GM21360 (cell line): ENCODE measurements at regions not wholly inside any gene's neighbourhood (a gene's known extent, or its start where the extent isn't known, plus 50 kb on each side); places are given as distances from the start of the nearest gene placed in this dataset.

Source experiments
- ATAC-seq: cut with Tn5 transposase; IDR thresholded peaks from one replicate; pipeline ENCODE4 v1.9.1; 2021; ENCODE audit warnings: mild to moderate bottlenecking, moderate library complexity; ENCODE audit not compliant: unreplicated experiment

DNA sequence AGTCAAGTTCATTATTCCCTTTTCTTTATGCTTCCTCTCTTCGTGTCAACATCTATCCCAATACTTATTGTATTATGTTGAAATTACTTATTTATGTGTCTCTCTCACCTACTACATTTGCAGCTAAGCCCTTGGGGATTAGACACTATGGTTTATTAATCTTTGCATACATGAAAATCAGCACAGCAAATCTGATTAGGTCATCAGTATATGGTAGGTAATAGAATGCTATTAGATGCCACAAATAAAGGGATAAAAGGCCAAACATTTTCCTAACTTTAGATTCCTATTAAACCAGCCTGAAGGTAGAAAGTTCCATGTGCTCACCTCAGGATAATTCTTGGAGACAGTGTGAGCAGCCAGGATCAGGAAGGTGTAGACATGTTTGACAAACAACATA, 490.1 kb upstream of the MPDZ start:
- ATAC-seq, result no peak

DNA sequence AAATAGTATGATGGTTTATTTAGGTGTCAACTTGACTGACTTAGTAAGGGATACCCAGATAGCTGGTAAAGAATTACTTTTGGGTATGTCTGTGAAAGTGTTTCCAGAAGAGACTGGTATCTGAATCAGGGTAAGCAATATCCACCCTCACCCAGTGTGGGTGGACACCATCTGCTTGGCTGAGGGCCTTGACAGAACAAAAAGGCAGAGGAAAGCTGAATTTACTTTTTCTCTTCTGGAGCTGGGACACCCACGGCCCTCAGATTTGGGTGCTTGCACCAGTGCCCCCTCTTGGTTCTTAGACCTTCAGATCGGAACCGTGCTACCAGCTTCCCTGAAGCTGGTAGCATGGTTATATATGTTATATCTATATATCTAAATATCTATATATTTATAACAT, 489.5 kb upstream of the MPDZ start:
- no peak for ATAC-seq

DNA sequence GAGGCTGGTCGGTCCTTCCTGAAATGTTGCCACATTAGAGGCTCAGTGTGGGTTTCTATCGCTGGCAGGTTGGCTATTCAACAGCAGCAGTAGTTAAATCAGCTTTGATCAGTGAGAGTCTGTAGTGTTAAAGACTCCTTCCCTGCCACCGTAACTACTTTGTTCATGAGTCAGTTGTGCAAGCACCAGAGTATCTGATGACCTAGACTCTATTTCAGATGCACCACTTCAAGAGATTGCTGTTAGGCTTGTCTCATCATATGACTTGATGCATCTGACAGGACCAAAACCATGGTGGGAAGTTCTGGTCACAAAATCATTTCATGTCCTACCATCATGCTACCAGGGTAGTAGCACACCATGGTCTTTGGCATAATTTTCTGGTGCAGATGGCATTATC, 482.7 kb upstream of the MPDZ start:
- ATAC-seq, result no peak

DNA sequence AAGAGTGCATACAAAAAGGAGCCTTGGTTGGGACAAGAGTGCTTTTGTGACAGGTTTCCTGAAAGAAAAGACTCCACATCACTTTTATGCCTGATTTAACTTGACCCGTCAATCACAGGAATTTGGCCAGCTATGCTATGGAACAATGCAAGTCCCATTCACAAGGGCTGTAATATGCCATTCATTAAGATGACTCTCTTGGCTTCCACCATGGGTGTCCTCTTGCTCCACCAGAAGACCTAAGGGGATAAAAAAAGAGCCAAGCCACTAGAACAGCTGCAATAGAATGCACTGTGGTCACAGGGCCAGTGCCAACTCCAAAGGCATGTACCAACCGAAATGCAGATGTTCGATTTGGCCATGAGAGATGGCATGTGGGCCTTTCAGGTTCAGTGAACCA, 480.1 kb upstream of the MPDZ start:
- ATAC-seq, result no peak

DNA sequence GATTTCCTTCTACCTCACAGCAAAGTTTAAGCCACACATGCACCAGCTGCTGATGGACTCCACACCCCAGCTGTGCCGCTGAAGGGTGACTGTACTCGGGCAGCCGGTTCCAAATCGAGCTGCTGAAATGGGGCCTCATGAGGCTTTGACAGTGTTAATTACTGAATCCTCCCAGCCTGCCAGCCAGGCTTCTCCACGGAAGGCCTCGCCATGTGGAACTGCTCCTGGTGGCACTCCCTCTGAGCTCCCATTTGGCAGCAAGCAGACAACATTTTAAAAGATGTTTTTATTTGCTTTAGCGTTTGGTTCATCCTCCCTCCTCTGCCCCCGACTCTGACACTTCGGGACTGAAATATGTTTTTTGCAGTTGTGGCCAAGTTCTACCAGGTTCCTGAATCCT, 479.4 kb upstream of the MPDZ start:
- ATAC-seq, result no peak

DNA sequence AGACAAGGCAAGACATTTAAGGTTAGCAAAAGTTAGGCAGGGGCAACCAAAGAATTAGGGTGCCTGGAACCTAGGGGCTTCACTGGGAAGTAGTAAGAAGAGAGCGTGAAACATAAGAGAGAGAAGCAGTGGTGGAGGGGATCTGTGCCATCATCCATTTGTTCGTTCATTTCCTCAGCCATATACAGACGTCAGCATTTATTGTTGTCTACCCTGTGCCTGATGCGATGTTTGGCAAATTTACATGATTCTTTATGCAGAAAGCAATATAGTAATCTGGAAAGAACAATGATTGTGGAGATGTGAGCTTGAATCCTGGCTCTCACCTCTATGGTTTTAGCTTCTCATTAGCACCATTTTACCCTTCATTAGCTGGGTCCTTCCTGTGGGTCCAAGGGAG, 477.5 kb upstream of the MPDZ start:
- no peak for ATAC-seq

DNA sequence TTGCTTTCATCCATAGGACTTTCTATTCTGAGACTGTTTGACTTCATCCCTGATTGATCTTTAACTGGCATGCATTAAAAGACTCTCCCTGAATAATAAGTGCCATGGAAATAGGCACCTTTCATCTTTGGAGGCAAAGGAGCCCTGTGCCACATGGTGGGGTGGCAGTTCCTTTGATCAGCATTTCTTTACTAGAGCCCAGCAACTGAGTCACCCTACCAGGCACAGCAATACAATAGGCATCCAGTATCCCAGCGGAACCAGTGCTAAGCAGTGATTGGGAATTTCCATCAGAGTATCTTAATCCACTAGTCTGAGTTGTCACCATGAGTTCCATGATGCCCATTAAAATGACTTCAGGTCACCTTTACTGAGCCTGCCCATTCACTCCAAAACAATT, 476.1 kb upstream of the MPDZ start:
- ATAC-seq, result no peak

DNA sequence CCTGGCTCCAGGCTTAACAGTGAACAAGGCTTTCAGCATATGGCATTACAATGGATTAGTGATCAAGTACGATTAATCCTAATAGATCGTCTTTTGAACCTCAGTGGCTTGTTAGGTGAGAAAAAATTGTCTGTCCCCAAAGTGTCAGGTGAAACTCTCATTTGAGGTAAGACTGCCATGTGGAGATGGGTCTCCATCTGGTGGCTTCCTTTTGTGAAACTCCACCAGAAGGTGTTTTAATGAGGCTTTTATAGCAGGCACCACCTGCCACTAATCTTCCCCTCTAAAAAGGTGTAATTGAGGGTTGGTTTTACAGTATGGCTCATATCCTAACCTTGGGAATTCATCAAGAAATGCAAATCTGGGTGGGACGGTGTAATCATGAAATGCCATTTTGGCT, 471.1 kb upstream of the MPDZ start:
- no peak for ATAC-seq

DNA sequence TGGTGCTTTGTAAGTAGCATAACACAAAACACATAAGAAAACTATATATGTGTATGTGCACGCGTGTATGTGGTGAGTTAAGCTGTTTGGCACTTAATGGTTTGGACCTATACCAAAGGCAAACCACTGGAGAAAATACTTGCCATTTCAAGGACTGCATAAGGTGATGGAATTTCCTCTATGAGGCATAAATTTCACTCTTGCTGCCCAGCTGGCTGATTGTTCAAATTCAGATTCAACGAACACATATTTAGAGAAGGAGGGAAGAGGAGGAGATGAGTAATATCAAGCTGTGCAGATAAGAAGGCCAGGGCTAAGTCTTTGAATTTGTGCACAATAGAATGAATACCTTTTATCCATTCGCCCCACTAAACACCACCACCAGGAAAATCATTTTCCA, 470.6 kb upstream of the MPDZ start:
- ATAC-seq, result no peak

DNA sequence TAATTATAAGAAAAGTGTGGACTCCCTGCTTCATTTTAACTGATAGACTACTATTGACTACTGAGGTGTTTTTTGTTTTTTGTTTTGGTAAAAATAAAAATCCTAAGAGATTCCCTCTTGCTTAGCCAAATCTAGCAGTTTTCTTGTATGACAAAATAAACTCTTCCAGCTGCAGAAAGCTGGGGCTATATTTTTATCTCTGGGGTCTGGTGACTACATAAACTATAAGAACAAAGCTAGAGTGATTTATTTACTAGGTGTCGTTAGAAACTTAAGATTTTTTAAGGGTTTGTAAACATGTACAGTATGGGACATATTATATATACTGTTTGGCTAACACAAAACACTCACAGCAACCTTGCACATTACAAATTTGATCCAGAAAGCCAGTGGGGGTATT, 467.4 kb upstream of the MPDZ start:
- ATAC-seq, result no peak

DNA sequence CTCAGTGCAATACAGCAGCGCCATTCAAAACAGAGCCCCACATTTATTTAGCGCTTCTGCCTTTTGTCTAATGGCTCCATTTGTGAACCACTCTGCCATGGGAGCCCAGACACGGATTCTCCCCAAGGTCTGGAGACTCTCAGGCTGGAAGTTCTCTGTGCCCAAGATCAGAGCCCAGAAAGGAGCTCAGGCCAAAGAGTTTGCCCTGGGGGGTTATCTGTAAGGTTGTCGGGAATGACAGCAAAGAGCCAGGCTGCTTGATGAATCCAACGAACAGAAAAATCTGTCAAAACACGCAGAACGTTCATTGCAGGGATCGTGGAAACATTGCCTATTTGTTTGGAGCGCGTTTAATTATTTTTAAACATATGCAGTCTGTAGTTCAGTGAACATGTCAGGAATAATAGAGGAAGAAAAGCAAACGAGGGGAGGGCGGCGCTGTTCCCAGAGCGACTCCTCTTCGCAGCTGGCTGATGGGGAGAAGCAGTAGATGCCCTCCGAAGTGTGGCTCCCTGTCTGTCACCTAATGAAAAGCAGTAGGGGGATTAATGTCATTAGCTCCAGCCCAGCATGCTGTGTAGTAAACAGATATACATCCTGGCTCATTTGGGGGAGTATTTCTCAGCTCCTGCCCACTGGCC, 464.9 kb upstream of the MPDZ start:
- no peak for ATAC-seq

DNA sequence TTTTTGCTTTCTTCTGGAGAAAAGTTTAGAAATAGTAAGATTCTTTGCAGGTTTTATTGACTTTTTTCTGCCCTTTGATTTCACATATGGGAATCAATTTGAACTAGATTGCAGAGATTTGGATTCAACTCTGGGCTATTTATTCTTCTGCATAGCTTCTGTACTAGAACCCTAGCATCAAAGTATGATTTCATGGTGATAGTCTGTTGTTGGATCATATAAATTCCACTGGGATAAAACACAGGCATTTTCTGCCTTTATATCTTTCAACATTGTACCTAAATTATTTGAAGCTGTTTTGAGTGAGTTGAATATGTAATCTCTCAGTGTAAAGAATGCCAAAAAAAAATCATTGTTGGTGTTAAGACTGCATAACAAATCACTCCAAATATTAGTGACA, 458.4 kb upstream of the MPDZ start:
- no peak for ATAC-seq

DNA sequence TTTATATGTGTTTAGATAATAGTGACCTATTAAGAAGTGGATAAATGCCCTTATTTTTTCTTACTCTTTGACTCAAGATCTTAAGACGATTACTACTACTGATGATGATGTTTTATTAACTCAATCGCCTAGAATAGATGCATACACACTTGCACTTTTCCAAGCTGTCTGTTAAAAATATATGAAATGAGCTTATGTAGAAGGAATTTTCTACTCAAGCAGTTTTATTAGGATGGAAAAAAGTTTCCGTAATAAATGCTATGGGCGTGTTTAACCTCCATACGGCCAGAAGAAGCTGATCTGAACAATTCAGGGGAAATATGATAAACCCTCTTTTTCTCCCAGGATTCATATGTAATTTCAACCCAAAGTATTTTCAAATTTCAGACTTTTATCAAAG, 455.7 kb upstream of the MPDZ start:
- no peak for ATAC-seq

DNA sequence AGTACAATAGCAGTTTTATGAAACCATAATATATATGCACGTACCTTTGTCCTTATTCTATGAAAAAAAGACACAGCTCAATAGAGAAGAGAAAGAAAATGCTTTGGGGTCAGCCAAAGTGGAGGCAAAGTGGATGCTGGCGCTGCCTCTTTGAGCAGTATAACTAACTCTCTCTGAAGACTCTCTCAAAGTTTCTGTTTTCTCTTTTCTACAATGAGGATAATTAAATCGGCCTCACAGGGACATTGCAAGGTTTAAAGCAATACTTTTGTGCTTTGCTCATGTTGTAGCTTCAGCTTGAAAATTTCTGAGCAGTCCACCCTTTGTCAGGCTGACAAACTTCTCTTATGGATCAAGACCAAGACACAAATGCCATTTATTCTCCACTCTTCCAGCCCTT, 455.1 kb upstream of the MPDZ start:
- no peak for ATAC-seq

DNA sequence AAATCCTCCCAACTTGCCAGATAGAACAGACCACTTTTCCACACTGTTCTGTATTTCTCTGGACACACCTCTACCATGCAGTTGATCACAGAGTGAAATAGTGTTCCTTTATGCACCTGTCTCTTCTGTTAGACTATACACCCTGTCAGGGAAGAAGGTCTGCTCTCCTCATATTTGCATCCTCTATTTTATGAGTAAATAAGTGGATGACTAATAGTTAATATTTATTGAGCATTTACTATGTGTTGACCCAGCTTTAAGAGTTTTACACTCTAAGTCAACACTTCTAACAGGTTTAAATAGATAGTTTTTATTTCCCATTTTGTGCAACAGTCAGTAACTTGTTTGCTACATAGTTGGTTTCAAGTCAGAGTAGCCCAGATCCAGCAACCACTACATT, 452.8 kb upstream of the MPDZ start:
- no peak for ATAC-seq

DNA sequence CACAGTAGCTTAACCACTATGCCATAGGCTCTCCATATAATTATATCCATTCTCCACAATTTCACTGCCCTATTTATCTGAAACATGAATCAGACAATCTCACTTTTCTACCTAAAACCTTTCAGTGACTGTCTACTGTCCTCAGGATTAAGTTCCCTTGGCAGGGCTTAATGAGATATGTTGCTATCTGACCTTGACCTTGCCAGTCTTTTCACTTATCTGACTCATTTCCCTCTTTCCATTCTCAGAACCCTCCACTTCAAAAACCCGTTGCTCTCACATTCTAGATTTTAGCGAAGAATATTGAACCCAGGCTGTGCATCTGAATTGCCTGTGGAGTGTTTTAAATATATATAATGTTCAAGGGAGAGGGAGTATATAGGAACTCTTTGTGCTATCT, 452.1 kb upstream of the MPDZ start:
- no peak for ATAC-seq

DNA sequence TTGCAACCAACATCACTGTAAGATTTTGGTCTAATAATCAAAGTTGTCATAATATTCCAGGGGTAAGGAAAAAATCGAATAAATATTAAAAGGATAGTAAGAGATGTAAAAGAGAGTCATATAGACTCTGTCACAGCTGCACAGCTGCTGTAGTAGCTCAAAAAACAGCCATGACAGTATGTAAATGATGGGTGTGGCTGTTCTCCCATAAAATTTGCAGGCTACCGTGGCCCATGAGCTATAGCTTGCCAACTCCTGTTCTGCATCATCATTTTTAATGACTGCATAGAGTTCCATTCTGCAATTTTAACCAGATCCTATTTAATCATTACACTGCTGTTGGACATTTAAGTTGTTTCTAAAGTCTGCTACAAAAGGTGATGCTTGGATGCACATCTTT, 450.5 kb upstream of the MPDZ start:
- no peak for ATAC-seq

DNA sequence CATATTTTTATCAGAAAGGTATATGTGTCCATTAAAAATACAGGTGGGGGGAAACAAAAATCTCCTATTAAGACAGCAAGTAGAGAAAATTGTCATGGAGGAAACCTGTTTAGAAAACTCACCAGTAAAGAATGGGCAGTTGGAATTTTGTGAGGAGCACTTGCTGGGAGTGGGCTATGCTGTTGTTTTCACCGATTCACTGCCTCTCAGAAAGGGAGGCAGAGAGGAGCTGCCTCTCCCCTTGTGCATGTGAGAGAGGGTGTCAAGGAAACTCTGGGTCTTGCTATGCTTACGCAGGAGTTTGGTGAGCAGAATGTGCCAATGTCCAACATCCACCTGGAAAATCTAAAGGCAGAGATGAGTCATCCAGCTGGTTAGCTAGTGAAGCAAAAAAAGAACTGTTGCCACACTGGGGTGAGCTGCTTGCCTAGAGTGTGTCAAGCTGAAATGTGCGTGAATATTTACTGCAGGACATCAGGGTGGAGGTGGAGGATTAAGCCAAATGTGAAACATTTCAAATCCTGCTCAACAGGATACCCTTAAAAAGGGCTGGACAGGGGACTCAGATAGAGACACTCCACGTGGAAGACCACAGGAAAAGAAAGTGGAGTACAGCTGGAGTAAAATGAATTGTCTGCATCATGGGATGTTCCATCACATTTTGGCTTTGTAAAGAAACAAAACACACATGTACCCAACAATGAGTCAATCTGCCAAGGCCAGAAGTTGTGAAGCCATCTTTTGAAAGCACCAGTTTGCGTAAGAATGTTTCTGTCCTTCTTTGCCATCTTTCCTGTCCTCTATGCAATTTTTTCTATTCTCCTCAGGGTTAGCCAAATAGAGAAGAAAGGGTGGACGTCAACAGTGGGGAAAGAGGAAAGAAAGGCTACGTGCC, 449.7 kb upstream of the MPDZ start:
- no peak for ATAC-seq

DNA sequence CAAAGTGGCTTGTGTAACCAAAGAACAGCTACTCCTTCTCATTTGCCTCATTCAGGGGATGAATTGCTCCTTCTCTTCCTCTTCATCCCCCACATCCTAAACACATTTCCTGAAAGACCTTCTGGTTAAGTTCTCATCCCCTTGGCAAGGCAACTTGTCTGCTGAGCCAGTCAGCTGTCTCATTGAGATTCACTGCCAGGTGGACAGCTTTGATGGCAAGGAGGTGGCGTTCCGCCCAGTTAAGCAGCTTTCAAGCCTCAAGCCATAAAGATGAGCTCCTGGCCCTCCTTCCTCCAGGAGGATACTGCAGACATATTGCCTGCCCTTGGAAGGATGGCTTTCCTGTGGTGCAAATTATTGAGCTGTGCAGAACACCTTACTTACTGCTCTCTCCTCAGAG, 448.6 kb upstream of the MPDZ start:
- ATAC-seq, result no peak

DNA sequence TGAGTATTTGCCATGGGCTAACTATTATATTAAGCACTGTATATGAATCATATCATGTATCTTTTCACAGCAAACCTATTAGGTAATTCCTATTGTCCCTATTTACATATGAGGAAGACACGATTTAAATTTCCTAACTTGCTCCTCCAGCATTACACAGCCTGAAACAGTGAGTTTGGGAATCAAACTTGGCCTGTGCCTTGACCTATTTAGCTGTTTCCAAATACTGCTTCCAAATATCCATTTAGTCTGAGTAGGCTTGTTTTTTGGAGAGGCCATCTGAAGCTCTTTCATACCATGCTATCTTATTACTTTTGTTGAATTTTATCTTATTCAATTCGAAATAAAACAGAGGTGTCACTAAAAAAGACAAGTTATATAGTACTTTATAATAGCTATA, 447.3 kb upstream of the MPDZ start:
- no peak for ATAC-seq

DNA sequence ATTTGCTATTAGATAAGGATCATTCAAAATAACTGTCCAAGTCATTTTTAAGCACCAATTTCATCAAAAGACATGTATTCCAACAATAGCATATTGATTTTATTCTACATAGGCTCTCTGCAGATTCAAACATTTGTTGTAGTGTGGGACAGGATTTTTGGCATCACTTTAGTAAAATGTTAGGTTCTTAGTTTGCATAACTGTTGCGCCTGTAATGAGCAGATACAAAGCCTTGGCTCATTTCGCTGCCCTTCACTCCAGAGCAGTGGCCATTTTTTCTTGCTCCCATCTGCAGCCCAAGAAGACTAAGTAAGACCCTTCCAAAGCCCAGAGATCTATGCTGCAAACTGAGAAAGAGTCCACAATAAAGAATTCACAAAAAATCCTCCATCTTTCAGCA, 446.0 kb upstream of the MPDZ start:
- ATAC-seq, result no peak

DNA sequence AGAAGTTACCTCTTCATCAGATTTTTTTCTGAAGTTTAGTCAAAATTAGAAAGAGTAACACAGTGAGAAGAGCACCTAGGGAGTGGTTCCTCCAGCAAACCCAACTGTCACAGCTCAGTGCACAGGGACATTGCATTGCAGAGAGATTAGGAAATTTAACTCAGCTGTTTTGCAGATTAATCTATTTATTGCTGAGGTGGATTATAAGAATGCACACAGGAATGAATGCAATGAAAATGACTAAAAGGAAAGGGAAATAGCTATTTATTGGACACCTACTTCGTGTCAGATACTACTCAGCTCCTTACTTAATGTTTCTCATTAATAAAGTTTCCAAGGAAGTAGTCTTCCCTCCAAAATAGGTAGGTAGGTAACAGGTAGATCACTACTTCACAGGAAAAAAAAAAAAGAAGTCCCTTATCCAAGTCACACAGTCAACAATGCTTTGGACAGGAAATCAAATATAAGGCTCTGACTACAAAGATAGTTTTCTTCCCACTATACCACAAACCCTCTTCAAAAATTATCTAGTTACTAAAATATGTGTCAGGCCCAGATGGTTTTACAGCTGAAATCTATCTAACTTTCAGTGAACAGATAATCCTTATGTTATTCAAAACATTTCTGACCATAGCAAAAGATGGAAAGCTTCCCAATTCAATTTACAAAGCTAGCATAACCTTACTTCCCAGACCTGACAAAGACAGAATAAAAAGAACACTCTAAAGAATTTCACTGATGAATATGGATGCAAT, 442.2 kb upstream of the MPDZ start:
- ATAC-seq, result no peak
